Heart left ventricle (tissue), 16 donors: ENCODE measurements at regions not wholly inside any gene's neighbourhood (a gene's known extent, or its start where the extent isn't known, plus 50 kb on each side); places are given as distances from the start of the nearest gene placed in this dataset.
A peak's percentile ranks its signal among the peaks of the same experiment; 100 is the strongest.

Experiments used
- ATAC-seq, 4 donors: fragments of 200-7000 bp; cut with Tn5 transposase; one replicate each; pipeline ENCODE4 v1.9.1; 2020 to 2022; ENCODE audit warnings: moderate library complexity in 4 of 4, mild to moderate bottlenecking in 3 of 4, moderate number of reproducible peaks in 1 of 4
- DNase-seq, 5 donors: peaks; one replicate each; pipeline ENCODE4 v3.0.0-alpha.2; 2020
- H3K27ac ChIP-seq, 12 donors: fragments of 200-600 bp; sonication (generic) in 4 of 12; one replicate each; pipeline versions ENCODE4 v1.5.0 to v1.8.0; 2016 to 2022; ENCODE audit warnings: mild to moderate bottlenecking in 2 of 12
- H3K27me3 ChIP-seq, 9 donors: fragments of 200-600 bp; sonication (generic) in 2 of 9; one replicate each; pipeline versions ENCODE4 v1.5.1 to v1.8.0; 2016 to 2022; ENCODE audit warnings: mild to moderate bottlenecking in 3 of 9
- H3K36me3 ChIP-seq, 9 donors: fragments of 200-600 bp; sonication (generic) in 2 of 9; one replicate each; pipeline versions ENCODE4 v1.5.0 to v1.8.0; 2018 to 2022; ENCODE audit warnings: mild to moderate bottlenecking in 2 of 9
- H3K4me1 ChIP-seq, 12 donors: fragments of 200-600 bp; sonication (generic) in 4 of 12; one replicate each; pipeline versions ENCODE4 v1.5.0 to v1.8.0; 2016 to 2022; ENCODE audit warnings: mild to moderate bottlenecking in 3 of 12
- H3K4me3 ChIP-seq, 12 donors: fragments of 200-600 bp; sonication (generic) in 4 of 12; one replicate each; pipeline versions ENCODE4 v1.5.0 to v1.8.0; 2017 to 2022; ENCODE audit warnings: mild to moderate bottlenecking in 9 of 12, moderate library complexity in 4 of 12
- H3K9me3 ChIP-seq, 12 donors: fragments of 200-600 bp; sonication (generic) in 4 of 12; one replicate each; pipeline versions ENCODE4 v1.5.0 to v1.8.0; 2016 to 2022; ENCODE audit warnings: mild to moderate bottlenecking in 1 of 12
- CTCF ChIP-seq, 12 donors: fragments of 200-600 bp; sonication (generic) in 4 of 12; IDR thresholded peaks; one replicate each; pipeline versions ENCODE4 v1.5.0 to v1.8.0; 2018 to 2022; ENCODE audit warnings: antibody characterized with exemption in 12 of 12, mild to moderate bottlenecking in 5 of 12
- POLR2A ChIP-seq, 2 donors: fragments of 450-650 bp; IDR thresholded peaks; one replicate each; pipeline ENCODE4 v1.6.1; 2017; ENCODE audit warnings: antibody characterized with exemption in 2 of 2, mild to moderate bottlenecking in 2 of 2, moderate library complexity in 2 of 2
- WGBS, 4 donors: extraction: QIAGEN DNeasy Blood & Tissue Kit in 2 of 4; methylation state at CpG; one replicate each; pipeline versions ENCODE4 v1.1.5 to v1.1.7; 2013 to 2018; 5-methylcytosine and 5-hydroxymethylcytosine counted together
- intact Hi-C, 10 donors: fragments of 100-400 bp; cut with DNase I; formaldehyde crosslinking; loops; one replicate each; pipeline versions ENCODE4 v1.11.1 to v1.14.2; 2022
- donor health status: ischemic (EF 13 %, LVEDD 7.1; RV severe dilation, severe dysfunction).
- donor health status: healthy with polysubstance abuse.
- donor health status: DM: no; HTN: yes; CAD: no.
- donor health status: DM: no; HTN: no; CAD: no.
- donor health status: ischemic (EF 25% LVEDD 6.9; RV normal size, moderate dysfunction).
- donor health status: ischemic (EF 25% LVEDD 5.7; RV mildly dilated, moderate dysfunction).
- donor health status: healthy.
- donor health status: DM: yes; HTN: yes; CAD: no.
- donor health status: ischemic (EF 35%, LVEDD 5.7; RV mildly dilated, moderate dysfunction).
- donor health status: nonischemic (EF 11% LVEDD 7.7; RV severe dilation, severe dysfunction).
- donor health status: DM: yes; HTN: yes; CAD: no.
- donor health status: PGD.
- donor health status: ischemic (EF 29% LVEDD 5.4; RV normal size, mild dysfunction).
- donor health status: nonischemic (EF 23%, LVEDD 6.1; RV moderate dilation, normal function).

- intact Hi-C loops = no loop called here
- Histone ChIP-seq H3K4me3 (no peak overlapping the region), H3K9me3 (peaks cover 0 to 1% (median 0%) of the 10 kb centered on the region in 12 donors), H3K36me3 (no peaks in the 10 kb centered on the region), H3K4me1 (no peaks in the 10 kb centered on the region), H3K27me3 (no peaks in the 10 kb centered on the region), H3K27ac (no peak overlapping the region)
- DNase-seq (no peak), ATAC-seq (no peak)
- 55 to 69% (median 66%) methylated on average over 2 of the region's 2 CpGs for WGBS, 4 donors
- TF ChIP-seq CTCF (IDR thresholded peaks at IDR 0.05) = no peak
Measured at GRCh38 chr18:1624612-1625011, 719.9 kb downstream of the ADCYAP1 start.

- TF ChIP-seq POLR2A (IDR thresholded peaks at IDR 0.05) (no peak), CTCF (IDR thresholded peaks at IDR 0.05) (no peak)
- ATAC-seq = no peak
- H3K4me1 ChIP-seq = no peaks in the 10 kb centered on the region
- no peaks in the 10 kb centered on the region for H3K27me3 ChIP-seq
- no peaks in the 10 kb centered on the region for H3K36me3 ChIP-seq
- peaks cover 0 to 23% (median 6%) of the 10 kb centered on the region in 12 donors for H3K9me3 ChIP-seq
- no peak for DNase-seq
- intact Hi-C loops = no loop called here
- 36 to 57% (median 43%) methylated on average over 1 of the region's 1 CpG for WGBS, 4 donors
- no peak overlapping the region for H3K4me3 ChIP-seq
- H3K27ac ChIP-seq = no peak overlapping the region
Measured at GRCh38 chr18:1627494-1627893, 722.8 kb downstream of the ADCYAP1 start.

DNA sequence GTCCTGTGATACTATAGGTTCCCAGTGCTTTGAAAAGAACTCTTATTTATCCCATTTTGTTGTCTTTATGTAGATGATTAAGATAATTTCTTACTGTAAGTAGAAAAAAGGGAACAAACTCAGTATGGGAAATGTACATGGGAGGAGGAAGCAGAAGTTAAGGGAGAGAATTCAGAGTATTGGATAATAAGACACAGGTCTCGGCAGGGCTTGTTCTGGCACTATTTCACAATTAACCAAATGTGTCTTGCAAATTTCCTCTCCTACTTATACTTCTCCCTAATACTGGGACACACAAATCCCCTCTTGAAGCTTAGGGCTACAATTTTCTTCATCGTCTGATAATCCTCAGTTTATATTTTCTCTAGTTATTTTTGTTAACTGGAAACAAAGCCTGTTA, 744.0 kb downstream of the ADCYAP1 start:
- peak in 2 of 4 donors; percentile 29 to 69 for ATAC-seq
- Histone ChIP-seq H3K27ac (peak overlapping the region in 1 of 12 donors; percentile 49), H3K4me1 (peaks cover 0 to 8% (median 0%) of the 10 kb centered on the region in 12 donors), H3K4me3 (no peak overlapping the region), H3K36me3 (no peaks in the 10 kb centered on the region), H3K9me3 (no peaks in the 10 kb centered on the region), H3K27me3 (no peaks in the 10 kb centered on the region)
- 38 to 79% (median 47%) methylated on average over 2 of the region's 2 CpGs for WGBS, 4 donors
- no peak for TF ChIP-seq POLR2A (IDR thresholded peaks at IDR 0.05)
- no peak for TF ChIP-seq CTCF (IDR thresholded peaks at IDR 0.05)
- intact Hi-C loops = no loop called here
- DNase-seq = no peak

DNA sequence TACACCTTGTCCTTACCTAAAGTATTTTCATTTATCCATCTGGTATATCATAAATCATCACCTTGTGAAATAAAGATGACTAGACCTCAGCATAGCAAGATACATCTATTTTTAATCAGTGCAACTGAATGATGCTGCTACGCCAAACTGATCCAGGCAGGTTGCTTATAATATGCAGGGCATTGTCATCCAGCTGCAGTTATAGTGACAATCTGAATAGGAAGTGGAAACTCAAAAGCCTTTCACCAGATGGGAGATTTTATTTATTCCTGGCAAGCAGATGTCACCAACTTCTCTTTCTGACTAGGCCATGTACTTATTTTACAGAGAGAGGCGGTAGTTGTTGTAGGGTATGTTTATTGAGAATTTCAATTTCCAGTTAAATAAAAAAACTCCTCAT, 747.3 kb downstream of the ADCYAP1 start:
- H3K36me3 ChIP-seq = no peaks in the 10 kb centered on the region
- H3K27ac ChIP-seq = no peak overlapping the region
- H3K9me3 ChIP-seq = no peaks in the 10 kb centered on the region
- H3K27me3 ChIP-seq = no peaks in the 10 kb centered on the region
- H3K4me3 ChIP-seq = no peak overlapping the region
- 66 to 86% (median 73%) methylated on average over 2 of the region's 2 CpGs for WGBS, 4 donors
- intact Hi-C loops = no loop called here
- DNase-seq (no peak), ATAC-seq (no peak)
- peaks cover 0 to 8% (median 0%) of the 10 kb centered on the region in 12 donors for H3K4me1 ChIP-seq
- TF ChIP-seq CTCF (IDR thresholded peaks at IDR 0.05) (no peak), POLR2A (IDR thresholded peaks at IDR 0.05) (no peak)
